GM12865 (cell line): ENCODE measurements at regions not wholly inside any gene's neighbourhood (a gene's known extent, or its start where the extent isn't known, plus 50 kb on each side); places are given as distances from the start of the nearest gene placed in this dataset.

Experiments
- DNase-seq: peaks from one replicate; pipeline ENCODE4 v3.0.0; 2010; ENCODE audit warnings: low read depth
- H3K4me3 ChIP-seq: 2 replicates; pipeline ENCODE4 v1.5.1; 2011; ENCODE audit warnings: mild to moderate bottlenecking, low read depth, low read length, control low read depth
- CTCF ChIP-seq: IDR thresholded peaks from 2 replicates; pipeline ENCODE4 v1.5.1; 2011; ENCODE audit warnings: low read length, control low read depth, low read depth, inconsistent platforms; ENCODE audit not compliant: insufficient read depth; ENCODE audit errors: missing control alignments

GRCh38 chrX:18065956-18066355 is 154.7 kb downstream of the BEND2 start:
- no peak for TF ChIP-seq CTCF
- no peak overlapping the region for H3K4me3 ChIP-seq
- no peak for DNase-seq

- no peak for DNase-seq
- H3K4me3 ChIP-seq: no peak overlapping the region
- TF ChIP-seq CTCF: no peak
Measured at GRCh38 chrX:18051690-18052089, 169.0 kb downstream of the BEND2 start.

- no peak overlapping the region for H3K4me3 ChIP-seq
- no peak for TF ChIP-seq CTCF
- no peak for DNase-seq
Measured at GRCh38 chrX:18047491-18047890, 173.2 kb downstream of the BEND2 start.

GRCh38 chrX:18045436-18045835 is 175.2 kb downstream of the BEND2 start:
- no peak overlapping the region for H3K4me3 ChIP-seq
- DNase-seq: no peak
- no peak for TF ChIP-seq CTCF

GRCh38 chrX:18042776-18043175 is 177.9 kb downstream of the BEND2 start:
- TF ChIP-seq CTCF: no peak
- H3K4me3 ChIP-seq: no peak overlapping the region
- no peak for DNase-seq

- no peak overlapping the region for H3K4me3 ChIP-seq
- no peak for DNase-seq
- no peak for TF ChIP-seq CTCF
Measured at GRCh38 chrX:18041656-18042055, 179.0 kb downstream of the BEND2 start.

- no peak for TF ChIP-seq CTCF
- no peak for DNase-seq
- no peak overlapping the region for H3K4me3 ChIP-seq
Measured at GRCh38 chrX:18039023-18039422, 177.9 kb upstream of the RAI2 start.
